ENCODE measurements at regions not wholly inside any gene's neighbourhood (a gene's known extent, or its start where the extent isn't known, plus 50 kb on each side); places are given as distances from the start of the nearest gene placed in this dataset.
"Not testable (repeated sequence)": the region's sequence is repeated elsewhere in the genome, so short reads cannot be mapped to it uniquely, and the experiment has no call there.

DNA sequence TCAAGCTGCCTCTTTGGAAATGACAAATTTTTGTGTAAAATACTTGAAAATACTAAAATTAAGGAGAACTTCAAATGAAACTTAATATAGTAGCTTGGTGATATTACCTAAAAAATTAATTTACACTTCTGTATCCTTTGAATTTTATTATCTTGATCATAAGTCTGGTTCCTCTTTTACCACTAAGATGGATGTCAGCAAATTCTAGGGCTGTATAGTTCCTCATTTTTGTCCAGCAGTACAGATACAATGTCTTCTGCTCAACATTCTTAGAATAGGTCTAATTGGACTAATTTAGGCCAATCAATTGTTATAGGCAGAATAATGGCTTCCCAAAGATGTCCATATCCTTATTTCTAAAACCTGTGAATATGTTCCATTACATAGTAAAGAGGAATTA lies 1298.0 kb upstream of the RAG2 start:
- Histone ChIP-seq H3K27ac (replicated peaks) (no peak overlapping the region), H3K27me3 (ENCODE audit: low read depth) (no peaks in the 10 kb centered on the region), H3K4me3 (no peak overlapping the region), H3K36me3 (no peaks in the 10 kb centered on the region), H3K4me1 (no peaks in the 10 kb centered on the region), H3K9me3 (replicated peaks) (peaks cover 46% of the 10 kb centered on the region)
- intact Hi-C loops (cut with micrococcal nuclease): no loop called here
- DNase-seq: no peak
- TF ChIP-seq, protein P1, sequence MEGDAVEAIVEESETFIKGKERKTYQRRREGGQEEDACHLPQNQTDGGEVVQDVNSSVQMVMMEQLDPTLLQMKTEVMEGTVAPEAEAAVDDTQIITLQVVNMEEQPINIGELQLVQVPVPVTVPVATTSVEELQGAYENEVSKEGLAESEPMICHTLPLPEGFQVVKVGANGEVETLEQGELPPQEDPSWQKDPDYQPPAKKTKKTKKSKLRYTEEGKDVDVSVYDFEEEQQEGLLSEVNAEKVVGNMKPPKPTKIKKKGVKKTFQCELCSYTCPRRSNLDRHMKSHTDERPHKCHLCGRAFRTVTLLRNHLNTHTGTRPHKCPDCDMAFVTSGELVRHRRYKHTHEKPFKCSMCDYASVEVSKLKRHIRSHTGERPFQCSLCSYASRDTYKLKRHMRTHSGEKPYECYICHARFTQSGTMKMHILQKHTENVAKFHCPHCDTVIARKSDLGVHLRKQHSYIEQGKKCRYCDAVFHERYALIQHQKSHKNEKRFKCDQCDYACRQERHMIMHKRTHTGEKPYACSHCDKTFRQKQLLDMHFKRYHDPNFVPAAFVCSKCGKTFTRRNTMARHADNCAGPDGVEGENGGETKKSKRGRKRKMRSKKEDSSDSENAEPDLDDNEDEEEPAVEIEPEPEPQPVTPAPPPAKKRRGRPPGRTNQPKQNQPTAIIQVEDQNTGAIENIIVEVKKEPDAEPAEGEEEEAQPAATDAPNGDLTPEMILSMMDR (IDR thresholded peaks at IDR 0.05; ENCODE audit: borderline replicate concordance): no peak

DNA sequence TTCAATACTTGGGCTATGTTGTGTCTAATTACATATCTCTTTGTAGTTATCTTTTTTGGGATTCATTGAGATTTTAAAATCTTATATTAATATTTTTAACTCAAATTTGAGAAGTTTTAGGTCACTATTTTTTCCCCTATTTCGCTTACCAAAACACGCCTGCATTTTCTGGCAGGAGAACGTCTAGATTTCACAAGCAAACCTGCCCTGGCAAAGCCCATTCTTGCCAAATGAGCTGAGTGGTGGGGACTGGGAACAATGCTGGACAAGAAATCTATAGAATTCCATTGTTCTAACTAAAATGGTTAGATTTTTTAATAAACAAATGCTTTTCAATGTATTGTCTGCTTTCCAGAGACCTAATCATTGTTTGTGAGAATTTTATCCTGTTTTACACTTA lies 1283.7 kb upstream of the RAG2 start:
- Histone ChIP-seq H3K27ac (replicated peaks) (no peak overlapping the region), H3K36me3 (no peaks in the 10 kb centered on the region), H3K4me1 (no peaks in the 10 kb centered on the region), H3K4me3 (no peak overlapping the region), H3K9me3 (replicated peaks) (peaks cover 4% of the 10 kb centered on the region), H3K27me3 (ENCODE audit: low read depth) (no peaks in the 10 kb centered on the region)
- TF ChIP-seq, protein P1 (IDR thresholded peaks at IDR 0.05; ENCODE audit: borderline replicate concordance): no peak
- intact Hi-C loops (cut with micrococcal nuclease): no loop called here
- DNase-seq: no peak

DNA sequence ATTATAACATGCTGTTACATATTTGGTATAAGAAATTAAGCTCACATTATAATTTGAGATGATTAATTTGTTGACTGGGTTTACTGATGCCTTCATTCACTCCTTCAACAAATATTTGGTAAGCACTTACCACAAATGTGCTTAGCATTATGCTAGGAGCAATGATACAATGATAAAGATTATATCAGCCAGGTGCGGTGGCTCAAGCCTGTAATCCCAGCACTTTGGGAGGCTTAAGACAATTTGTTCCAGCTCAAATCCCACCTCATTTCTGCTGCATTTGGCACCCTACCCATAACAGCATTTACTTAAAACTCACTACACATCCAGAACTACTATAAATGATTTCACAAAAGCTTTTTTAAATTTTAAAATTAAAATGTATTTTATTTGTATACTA lies 1263.6 kb upstream of the RAG2 start:
- Histone ChIP-seq H3K4me3 (no peak overlapping the region), H3K36me3 (no peaks in the 10 kb centered on the region), H3K27ac (replicated peaks) (no peak overlapping the region), H3K4me1 (no peaks in the 10 kb centered on the region), H3K9me3 (replicated peaks) (no peaks in the 10 kb centered on the region), H3K27me3 (ENCODE audit: low read depth) (no peaks in the 10 kb centered on the region)
- TF ChIP-seq, protein P1 (IDR thresholded peaks at IDR 0.05; ENCODE audit: borderline replicate concordance): no peak
- intact Hi-C loops (cut with micrococcal nuclease): no loop called here
- no peak for DNase-seq

DNA sequence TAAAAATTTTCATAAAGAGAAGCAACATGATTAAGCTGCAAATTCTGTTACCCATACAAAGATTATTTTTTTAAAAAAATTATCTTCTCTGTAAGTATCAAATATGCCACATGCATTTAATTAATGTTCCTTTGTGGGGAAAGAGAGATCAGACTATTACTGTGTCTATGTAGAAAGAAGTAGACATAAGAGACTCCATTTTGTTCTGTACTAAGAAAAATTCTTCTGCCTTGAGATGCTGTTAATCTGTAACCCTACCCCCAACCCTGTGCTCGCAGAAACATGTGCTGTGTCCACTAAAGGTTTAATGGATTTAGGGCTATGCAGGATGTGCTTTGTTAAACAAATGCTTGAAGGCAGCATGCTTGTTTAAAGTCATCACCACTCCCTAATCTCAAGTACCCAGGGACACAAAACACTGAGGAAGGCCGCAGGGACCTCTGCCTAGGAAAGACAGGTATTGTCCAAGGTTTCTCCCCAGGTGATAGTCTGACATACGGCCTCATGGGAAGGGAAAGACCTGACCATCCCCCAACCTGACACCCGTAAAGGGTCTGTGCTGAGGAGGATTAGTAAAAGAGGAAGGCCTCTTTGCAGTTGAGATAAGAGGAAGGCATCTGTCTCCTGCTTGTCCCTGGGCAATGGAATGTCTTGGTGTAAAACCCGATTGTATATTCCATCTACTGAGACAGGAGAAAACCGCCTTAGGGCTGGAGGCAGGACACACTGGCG lies 1260.9 kb upstream of the RAG2 start:
- H3K36me3 ChIP-seq; intact Hi-C loops (cut with micrococcal nuclease); H3K4me1 ChIP-seq; H3K4me3 ChIP-seq; H3K27me3 ChIP-seq (ENCODE audit: low read depth); H3K9me3 ChIP-seq (replicated peaks); DNase-seq; H3K27ac ChIP-seq (replicated peaks): not testable (repeated sequence)

DNA sequence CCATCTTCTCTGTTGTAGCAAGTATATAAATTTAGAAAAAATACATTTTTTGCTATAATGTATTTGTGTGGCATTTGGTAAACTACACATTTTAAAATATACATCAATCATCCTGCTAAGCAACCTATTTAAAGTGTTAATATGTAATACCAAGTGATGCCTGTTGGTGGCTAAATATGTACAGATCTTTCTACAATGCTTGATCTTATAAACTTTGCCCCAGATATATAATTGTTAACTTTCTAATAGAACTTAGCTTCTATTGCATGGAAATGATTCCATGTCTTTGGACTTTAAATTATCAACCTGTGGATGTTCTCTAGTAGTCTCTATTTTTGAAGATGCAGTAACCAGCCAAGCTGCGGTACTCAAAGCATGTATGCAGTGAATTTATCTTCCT lies 1260.4 kb upstream of the RAG2 start:
- no peak overlapping the region for H3K4me3 ChIP-seq
- TF ChIP-seq, protein P1 (IDR thresholded peaks at IDR 0.05; ENCODE audit: borderline replicate concordance): no peak
- no peaks in the 10 kb centered on the region for H3K4me1 ChIP-seq
- intact Hi-C loops (cut with micrococcal nuclease): no loop called here
- H3K27ac ChIP-seq (replicated peaks): no peak overlapping the region
- H3K36me3 ChIP-seq: no peaks in the 10 kb centered on the region
- H3K27me3 ChIP-seq (ENCODE audit: low read depth): no peaks in the 10 kb centered on the region
- no peaks in the 10 kb centered on the region for H3K9me3 ChIP-seq (replicated peaks)
- DNase-seq: no peak

DNA sequence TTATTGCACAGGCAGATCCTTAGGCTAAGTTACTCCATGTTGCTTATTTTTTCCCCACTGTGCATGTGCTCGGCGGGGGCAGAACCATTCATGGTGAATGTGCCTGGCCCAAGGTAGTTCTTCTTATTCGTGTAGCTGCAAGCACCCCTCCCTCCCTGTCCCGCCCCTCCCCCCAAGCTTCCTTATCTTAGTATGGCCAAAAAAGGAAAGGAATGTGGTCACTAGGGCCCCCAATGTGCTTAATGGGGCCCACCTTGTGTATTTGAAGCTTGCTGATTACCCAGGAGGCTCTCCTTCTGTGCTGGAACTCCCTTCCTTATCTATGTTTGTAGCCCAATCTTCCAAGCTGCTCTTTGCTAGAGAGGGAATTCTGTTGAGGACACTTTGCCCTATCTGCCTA lies 1259.7 kb upstream of the RAG2 start:
- TF ChIP-seq, protein P1 (IDR thresholded peaks at IDR 0.05; ENCODE audit: borderline replicate concordance): no peak
- Histone ChIP-seq H3K4me3 (no peak overlapping the region), H3K4me1 (no peaks in the 10 kb centered on the region), H3K36me3 (no peaks in the 10 kb centered on the region), H3K27ac (replicated peaks) (no peak overlapping the region), H3K9me3 (replicated peaks) (no peaks in the 10 kb centered on the region), H3K27me3 (ENCODE audit: low read depth) (no peaks in the 10 kb centered on the region)
- DNase-seq: no peak
- intact Hi-C loops (cut with micrococcal nuclease): no loop called here

Measured in left ventricle myocardium inferior (tissue), 1 donor.